ENCODE measurements at regions not wholly inside any gene's neighbourhood (a gene's known extent, or its start where the extent isn't known, plus 50 kb on each side); places are given as distances from the start of the nearest gene placed in this dataset.

DNA sequence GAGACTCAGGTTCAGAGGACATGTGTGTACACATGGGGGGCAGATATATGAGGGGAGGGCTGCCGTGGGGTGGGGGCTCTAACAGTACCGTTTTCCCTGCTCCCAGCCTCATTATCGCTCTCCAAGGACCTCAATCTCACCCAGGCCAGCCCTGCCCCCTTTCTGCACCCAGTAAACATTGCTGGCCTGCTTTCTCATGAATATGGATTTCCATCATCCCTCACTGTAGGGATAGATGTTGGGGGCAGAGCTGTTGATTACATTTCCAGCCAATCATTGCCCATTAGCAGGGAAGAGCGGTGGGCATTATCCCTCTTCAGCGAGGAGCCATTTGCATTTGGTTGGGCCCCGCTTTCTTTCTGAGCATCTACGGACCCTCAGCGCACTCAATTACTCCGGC, 273.8 kb downstream of the RPS6KC1 start:
- H3K4me1 Mint-ChIP-seq (ENCODE audit: low read depth): no peaks in the 10 kb centered on the region
- no peaks in the 10 kb centered on the region for H3K9me3 Mint-ChIP-seq
- H3K4me3 Mint-ChIP-seq: no peak overlapping the region
- no peak overlapping the region for H3K27ac Mint-ChIP-seq
- CTCF ChIA-PET: no interaction called here
- no peaks in the 10 kb centered on the region for H3K36me3 Mint-ChIP-seq (ENCODE audit: low read depth)
- DNase-seq: no peak
- intact Hi-C loops (cut with micrococcal nuclease): no loop called here
- peaks cover 3% of the 10 kb centered on the region for H3K27me3 Mint-ChIP-seq (ENCODE audit: low read depth)

DNA sequence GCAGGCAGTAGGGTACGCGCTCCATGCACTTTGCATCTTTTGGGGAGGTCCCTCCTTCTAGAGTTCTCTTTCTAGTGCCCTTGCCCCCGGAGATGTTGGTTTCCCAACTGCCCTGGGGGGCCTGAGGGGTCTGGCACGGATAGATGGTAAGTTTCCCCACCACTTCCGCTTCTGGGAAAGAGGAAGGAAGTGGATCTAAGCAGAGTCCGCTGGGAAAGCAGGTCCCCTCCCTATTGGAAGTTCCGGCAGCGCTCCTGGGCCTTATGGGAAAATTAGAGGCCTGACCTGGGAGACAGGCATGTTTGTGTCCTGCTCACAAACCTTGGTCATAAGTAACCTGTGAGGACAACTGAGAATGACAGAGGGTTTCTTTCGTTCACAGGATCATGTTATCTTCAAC, 274.4 kb downstream of the RPS6KC1 start:
- intact Hi-C loops (cut with micrococcal nuclease): no loop called here
- no peak overlapping the region for H3K4me3 Mint-ChIP-seq
- peaks cover 3% of the 10 kb centered on the region for H3K27me3 Mint-ChIP-seq (ENCODE audit: low read depth)
- CTCF ChIA-PET: no interaction called here
- no peak for DNase-seq
- H3K36me3 Mint-ChIP-seq (ENCODE audit: low read depth): no peaks in the 10 kb centered on the region
- no peak overlapping the region for H3K27ac Mint-ChIP-seq
- H3K9me3 Mint-ChIP-seq: no peaks in the 10 kb centered on the region
- H3K4me1 Mint-ChIP-seq (ENCODE audit: low read depth): no peaks in the 10 kb centered on the region

- CTCF ChIA-PET: no interaction called here
- H3K4me1 Mint-ChIP-seq (ENCODE audit: low read depth): no peaks in the 10 kb centered on the region
- no peaks in the 10 kb centered on the region for H3K9me3 Mint-ChIP-seq
- H3K36me3 Mint-ChIP-seq (ENCODE audit: low read depth): no peaks in the 10 kb centered on the region
- no peak overlapping the region for H3K4me3 Mint-ChIP-seq
- intact Hi-C loops (cut with micrococcal nuclease): no loop called here
- H3K27ac Mint-ChIP-seq: no peak overlapping the region
- DNase-seq: no peak
- H3K27me3 Mint-ChIP-seq (ENCODE audit: low read depth): peaks cover 3% of the 10 kb centered on the region
Observed at GRCh38 chr1:213326281-213327016, 275.4 kb downstream of the RPS6KC1 start.

DNA sequence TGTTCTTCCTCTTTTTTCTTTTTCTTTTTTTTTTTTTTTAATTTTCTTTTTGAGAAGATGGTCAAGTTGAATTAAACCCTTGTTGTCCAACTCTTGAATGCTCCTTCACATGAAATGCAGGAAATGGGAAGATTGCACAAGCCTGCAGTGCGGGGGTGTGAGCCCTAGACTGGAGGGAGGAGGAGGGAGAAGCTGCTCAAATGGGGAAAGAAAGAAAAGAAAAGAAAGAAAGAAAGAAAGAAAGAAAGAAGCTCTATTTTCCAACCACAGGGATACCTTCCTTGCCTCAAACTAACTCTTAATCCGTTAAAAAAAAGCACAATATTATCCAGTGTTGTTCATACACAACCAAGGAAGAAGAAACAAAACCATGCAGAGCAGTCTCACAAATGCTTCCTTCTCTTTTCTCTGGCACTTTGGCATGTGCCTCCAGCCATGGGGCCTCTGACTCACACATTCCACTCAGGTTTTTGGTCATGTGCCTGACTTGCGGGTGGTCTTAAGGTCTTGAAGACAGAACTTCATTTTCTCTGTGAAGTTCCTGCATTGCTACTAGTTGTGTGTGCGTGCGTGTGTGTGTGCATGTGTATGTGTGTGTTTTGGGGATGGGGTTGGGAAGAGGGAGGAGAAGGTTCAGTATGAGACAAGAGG, 276.1 kb downstream of the RPS6KC1 start:
- peaks cover 3% of the 10 kb centered on the region for H3K27me3 Mint-ChIP-seq (ENCODE audit: low read depth)
- intact Hi-C loops (cut with micrococcal nuclease): no loop called here
- H3K4me1 Mint-ChIP-seq (ENCODE audit: low read depth): no peaks in the 10 kb centered on the region
- H3K9me3 Mint-ChIP-seq: no peaks in the 10 kb centered on the region
- H3K27ac Mint-ChIP-seq: no peak overlapping the region
- H3K4me3 Mint-ChIP-seq: no peak overlapping the region
- CTCF ChIA-PET: no interaction called here
- H3K36me3 Mint-ChIP-seq (ENCODE audit: low read depth): no peaks in the 10 kb centered on the region
- DNase-seq: no peak

DNA sequence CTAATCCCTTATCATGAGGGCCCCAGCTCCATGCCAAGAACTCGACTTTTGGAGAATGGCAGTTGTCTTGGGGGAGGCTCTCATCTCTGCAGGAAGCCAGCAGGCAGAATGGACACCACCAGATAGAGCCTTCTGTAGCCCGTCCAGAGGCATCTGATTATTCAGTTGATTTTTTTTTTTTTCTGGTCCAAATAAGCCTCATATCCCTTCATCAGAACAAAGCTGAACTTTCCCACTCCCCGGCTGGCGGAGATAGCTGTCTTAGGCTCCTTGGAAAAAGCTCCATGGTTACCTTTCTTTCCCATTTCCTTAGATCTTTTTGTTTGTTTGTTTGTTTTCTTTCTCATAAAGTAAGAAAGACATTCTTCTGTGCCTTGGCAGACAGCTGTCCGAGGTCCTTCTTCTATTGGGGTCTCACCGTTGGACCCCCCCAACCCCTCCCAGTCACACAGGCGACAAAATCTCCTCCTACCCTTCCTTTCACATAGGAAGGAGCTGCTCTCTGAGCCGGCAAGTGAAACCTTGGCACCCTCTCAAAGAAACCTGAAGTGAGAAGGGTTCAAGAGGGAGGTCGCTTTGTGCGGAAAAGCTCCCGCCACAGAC, 278.5 kb downstream of the RPS6KC1 start:
- Mint-ChIP-seq H3K27ac (no peak overlapping the region), H3K27me3 (ENCODE audit: low read depth) (peaks cover 3% of the 10 kb centered on the region), H3K9me3 (no peaks in the 10 kb centered on the region), H3K4me1 (ENCODE audit: low read depth) (no peaks in the 10 kb centered on the region), H3K4me3 (no peak overlapping the region), H3K36me3 (ENCODE audit: low read depth) (no peaks in the 10 kb centered on the region)
- intact Hi-C loops (cut with micrococcal nuclease): no loop called here
- CTCF ChIA-PET: no interaction called here
- DNase-seq: no peak

- Mint-ChIP-seq H3K36me3 (ENCODE audit: low read depth) (no peaks in the 10 kb centered on the region), H3K9me3 (no peaks in the 10 kb centered on the region), H3K4me1 (ENCODE audit: low read depth) (no peaks in the 10 kb centered on the region), H3K27ac (no peak overlapping the region), H3K27me3 (ENCODE audit: low read depth) (peaks cover 3% of the 10 kb centered on the region), H3K4me3 (no peak overlapping the region)
- no peak for DNase-seq
- CTCF ChIA-PET: no interaction called here
- intact Hi-C loops (cut with micrococcal nuclease): no loop called here
Observed at GRCh38 chr1:213330281-213330680, 279.2 kb downstream of the RPS6KC1 start.

GRCh38 chr1:213331631-213332175, 280.7 kb downstream of the RPS6KC1 start:
- no peak overlapping the region for H3K4me3 Mint-ChIP-seq
- CTCF ChIA-PET: no interaction called here

DNA sequence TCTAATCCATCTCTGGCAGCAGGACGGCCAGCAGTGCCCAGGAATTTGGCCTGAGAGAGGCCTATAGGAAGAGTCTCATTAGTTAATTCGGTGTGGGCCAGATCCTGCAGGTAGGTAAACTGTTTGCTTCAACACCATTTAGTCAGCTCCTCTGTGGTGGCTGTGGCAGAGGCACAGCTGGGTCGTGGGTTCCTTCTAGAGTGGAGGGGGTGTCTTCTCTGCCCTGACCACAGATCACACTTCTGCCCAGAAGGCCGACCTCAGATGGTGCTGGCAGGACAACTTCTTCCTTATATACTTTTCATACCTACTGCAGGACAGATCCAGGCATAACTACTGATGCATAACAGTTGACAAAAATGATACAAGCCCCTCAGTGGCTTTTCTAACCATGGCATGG, 281.4 kb downstream of the RPS6KC1 start:
- Mint-ChIP-seq H3K4me3 (no peak overlapping the region), H3K9me3 (no peaks in the 10 kb centered on the region), H3K27me3 (ENCODE audit: low read depth) (peaks cover 3% of the 10 kb centered on the region), H3K36me3 (ENCODE audit: low read depth) (no peaks in the 10 kb centered on the region), H3K27ac (no peak overlapping the region), H3K4me1 (ENCODE audit: low read depth) (no peaks in the 10 kb centered on the region)
- CTCF ChIA-PET: no interaction called here
- DNase-seq: no peak
- intact Hi-C loops (cut with micrococcal nuclease): no loop called here

More at GRCh38 chr1:213331631-213332175, 280.7 kb downstream of the RPS6KC1 start:
- intact Hi-C loops (cut with micrococcal nuclease): no loop called here
- DNase-seq: no peak
- Mint-ChIP-seq H3K4me1 (ENCODE audit: low read depth) (no peaks in the 10 kb centered on the region), H3K27me3 (ENCODE audit: low read depth) (peaks cover 3% of the 10 kb centered on the region), H3K36me3 (ENCODE audit: low read depth) (no peaks in the 10 kb centered on the region), H3K9me3 (no peaks in the 10 kb centered on the region), H3K27ac (no peak overlapping the region)

- CTCF ChIA-PET: no interaction called here
- DNase-seq: no peak
- H3K4me1 Mint-ChIP-seq (ENCODE audit: low read depth): no peaks in the 10 kb centered on the region
- no peak overlapping the region for H3K4me3 Mint-ChIP-seq
- no peaks in the 10 kb centered on the region for H3K36me3 Mint-ChIP-seq (ENCODE audit: low read depth)
- no peaks in the 10 kb centered on the region for H3K9me3 Mint-ChIP-seq
- intact Hi-C loops (cut with micrococcal nuclease): no loop called here
- H3K27me3 Mint-ChIP-seq (ENCODE audit: low read depth): peaks cover 3% of the 10 kb centered on the region
- no peak overlapping the region for H3K27ac Mint-ChIP-seq
Observed at GRCh38 chr1:213333121-213333520, 282.1 kb downstream of the RPS6KC1 start.

- H3K4me3 Mint-ChIP-seq: no peak overlapping the region
- H3K4me1 Mint-ChIP-seq (ENCODE audit: low read depth): no peaks in the 10 kb centered on the region
- no peaks in the 10 kb centered on the region for H3K27me3 Mint-ChIP-seq (ENCODE audit: low read depth)
- H3K9me3 Mint-ChIP-seq: no peaks in the 10 kb centered on the region
- intact Hi-C loops (cut with micrococcal nuclease): no loop called here
- H3K27ac Mint-ChIP-seq: no peak overlapping the region
- no peak for DNase-seq
- CTCF ChIA-PET: no interaction called here
- H3K36me3 Mint-ChIP-seq (ENCODE audit: low read depth): no peaks in the 10 kb centered on the region
Observed at GRCh38 chr1:213335084-213335483, 284.0 kb downstream of the RPS6KC1 start.

DNA sequence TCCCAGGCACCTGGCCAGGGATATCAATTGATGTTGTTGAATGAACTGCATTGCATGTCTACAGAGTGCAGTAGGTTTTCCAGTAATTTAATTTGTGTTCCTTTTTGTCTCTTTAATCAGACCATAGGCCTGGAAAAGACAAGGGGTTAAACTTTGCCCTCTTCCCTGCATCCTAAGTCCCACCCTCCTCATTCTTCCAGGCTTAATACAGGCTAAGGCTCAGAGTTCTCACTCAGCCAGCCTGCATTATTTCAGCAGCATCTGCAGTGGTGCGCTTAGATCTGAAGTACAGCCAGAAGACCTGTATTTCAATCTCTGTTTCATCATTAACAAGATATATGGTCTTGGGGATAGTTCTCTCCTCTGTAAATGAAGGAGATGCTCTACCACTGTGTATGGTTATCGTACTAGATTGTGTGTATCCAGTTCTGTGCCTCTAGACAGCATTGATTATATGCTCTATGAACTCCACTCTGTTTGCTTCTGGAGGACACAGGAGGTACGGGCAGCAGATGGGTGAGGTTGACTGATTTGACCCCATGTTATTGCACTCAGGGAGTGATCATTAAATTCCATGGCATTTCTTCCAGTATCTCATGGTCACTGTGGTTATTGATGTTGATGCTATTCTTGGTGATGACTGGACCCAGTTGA, 286.1 kb downstream of the RPS6KC1 start:
- Mint-ChIP-seq H3K9me3 (no peaks in the 10 kb centered on the region), H3K4me3 (no peak overlapping the region), H3K27ac (no peak overlapping the region), H3K4me1 (ENCODE audit: low read depth) (no peaks in the 10 kb centered on the region), H3K36me3 (ENCODE audit: low read depth) (no peaks in the 10 kb centered on the region), H3K27me3 (ENCODE audit: low read depth) (peaks cover 3% of the 10 kb centered on the region)
- CTCF ChIA-PET: no interaction called here
- no peak for DNase-seq
- intact Hi-C loops (cut with micrococcal nuclease): no loop called here

DNA sequence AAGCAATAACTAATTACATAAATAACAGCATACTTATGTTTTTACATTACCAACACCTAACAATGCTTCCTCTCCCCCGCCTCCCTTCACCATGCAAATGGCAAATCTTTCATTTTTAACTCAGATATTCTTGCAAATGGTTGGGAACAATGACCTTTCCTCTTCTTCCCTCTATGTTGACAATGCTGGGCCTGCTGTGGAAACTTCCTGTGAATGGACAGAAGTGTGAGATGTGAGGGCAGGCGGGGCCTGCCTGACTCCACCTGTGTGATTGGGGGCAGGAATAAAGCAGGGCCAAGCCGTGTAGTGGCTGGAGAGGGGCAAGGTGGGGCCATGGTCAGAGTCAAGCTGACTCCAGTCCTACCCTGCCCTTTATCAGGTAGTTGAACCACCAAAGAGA, 289.6 kb downstream of the RPS6KC1 start:
- CTCF ChIA-PET: no interaction called here
- DNase-seq: no peak
- H3K4me1 Mint-ChIP-seq (ENCODE audit: low read depth): no peaks in the 10 kb centered on the region
- H3K36me3 Mint-ChIP-seq (ENCODE audit: low read depth): no peaks in the 10 kb centered on the region
- no peak overlapping the region for H3K4me3 Mint-ChIP-seq
- H3K27ac Mint-ChIP-seq: no peak overlapping the region
- intact Hi-C loops (cut with micrococcal nuclease): no loop called here
- peaks cover 3% of the 10 kb centered on the region for H3K27me3 Mint-ChIP-seq (ENCODE audit: low read depth)
- no peaks in the 10 kb centered on the region for H3K9me3 Mint-ChIP-seq
